Mesenchymal stem cell (in vitro differentiated cells and primary cell): ENCODE measurements at regions not wholly inside any gene's neighbourhood (a gene's known extent, or its start where the extent isn't known, plus 50 kb on each side); places are given as distances from the start of the nearest gene placed in this dataset.

Source experiments
- DNase-seq: peaks from one replicate; pipeline ENCODE4 v3.0.0-alpha.2; 2013
- H2AFZ ChIP-seq: one replicate; pipeline ENCODE4 v1.6.1; 2013; ENCODE audit warnings: low read depth, mild to moderate bottlenecking, control low read depth, inconsistent platforms, low read length, moderate library complexity
- H2AK5ac ChIP-seq: 2 replicates; pipeline ENCODE4 v1.6.1; 2013; ENCODE audit warnings: low read length, moderate library complexity, mild to moderate bottlenecking, inconsistent platforms; ENCODE audit not compliant: severe bottlenecking
- H2BK120ac ChIP-seq: one replicate; pipeline ENCODE4 v1.6.1; 2013; ENCODE audit warnings: low read depth, mild to moderate bottlenecking, inconsistent platforms, low read length, moderate library complexity
- H2BK12ac ChIP-seq, 2 experiments: one replicate each; pipeline ENCODE4 v1.6.1; 2013; ENCODE audit warnings: inconsistent platforms in 2 of 2, low read length in 2 of 2, mild to moderate bottlenecking in 2 of 2, moderate library complexity in 2 of 2, control low read depth in 1 of 2
- H2BK15ac ChIP-seq: one replicate; pipeline ENCODE4 v1.6.1; 2013; ENCODE audit warnings: mild to moderate bottlenecking, low read depth, inconsistent platforms; ENCODE audit not compliant: poor library complexity, severe bottlenecking
- H2BK5ac ChIP-seq: 2 replicates; pipeline ENCODE4 v1.6.1; 2013; ENCODE audit warnings: low read depth, mild to moderate bottlenecking, low read length, control low read depth, inconsistent platforms; ENCODE audit not compliant: poor library complexity, severe bottlenecking
- H3K14ac ChIP-seq, 2 experiments: one replicate each; pipeline ENCODE4 v1.6.1; 2013; ENCODE audit warnings: inconsistent platforms in 2 of 2, low read length in 2 of 2, control low read depth in 1 of 2, mild to moderate bottlenecking in 1 of 2, moderate library complexity in 1 of 2
- H3K18ac ChIP-seq, 2 experiments: one replicate each; pipeline ENCODE4 v1.6.1; 2013; ENCODE audit warnings: inconsistent platforms in 2 of 2, low read length in 2 of 2, control low read depth in 1 of 2, low read depth in 1 of 2, mild to moderate bottlenecking in 1 of 2
- H3K23ac ChIP-seq, 2 experiments: one replicate each; pipeline ENCODE4 v1.6.1; 2013; ENCODE audit warnings: inconsistent platforms in 2 of 2, low read length in 2 of 2, mild to moderate bottlenecking in 2 of 2, moderate library complexity in 2 of 2, control low read depth in 1 of 2
- H3K27ac ChIP-seq: 2 replicates; pipeline ENCODE4 v1.5.1; 2013; ENCODE audit warnings: mild to moderate bottlenecking, moderate library complexity, low read length, control low read depth, inconsistent platforms; ENCODE audit not compliant: poor library complexity, severe bottlenecking
- H3K27me3 ChIP-seq, 2 experiments: 2 replicates each; pipeline versions ENCODE4 v1.6.1 to v1.7.0; 2013; ENCODE audit warnings: low read length in 2 of 2, mild to moderate bottlenecking in 2 of 2, moderate library complexity in 2 of 2, control low read depth in 1 of 2, inconsistent platforms in 1 of 2; ENCODE audit not compliant: control insufficient read depth in 1 of 2, insufficient read depth in 1 of 2
- H3K36me3 ChIP-seq, 2 experiments: 2 replicates each; pipeline versions ENCODE4 v1.6.1 to v1.7.0; 2013; ENCODE audit warnings: low read length in 2 of 2, control low read depth in 1 of 2, inconsistent platforms in 1 of 2, low read depth in 1 of 2, mild to moderate bottlenecking in 1 of 2; ENCODE audit not compliant: insufficient read depth in 2 of 2, control insufficient read depth in 1 of 2
- H3K4ac ChIP-seq, 2 experiments: one replicate each; pipeline ENCODE4 v1.6.1; 2013; ENCODE audit warnings: inconsistent platforms in 2 of 2, low read length in 2 of 2, mild to moderate bottlenecking in 2 of 2, moderate library complexity in 2 of 2, control low read depth in 1 of 2, low read depth in 1 of 2
- H3K4me1 ChIP-seq: 2 replicates; pipeline ENCODE4 v1.6.1; 2013; ENCODE audit warnings: low read depth, low read length, control low read depth; ENCODE audit not compliant: control insufficient read depth, insufficient read depth
- H3K4me2 ChIP-seq: 2 replicates; pipeline ENCODE4 v1.6.1; 2013; ENCODE audit warnings: low read length, mild to moderate bottlenecking, inconsistent platforms; ENCODE audit not compliant: poor library complexity, severe bottlenecking
- H3K4me3 ChIP-seq, 2 experiments: 2 replicates each; pipeline versions ENCODE4 v1.5.1 to v1.7.0; 2013; ENCODE audit warnings: low read length in 2 of 2, mild to moderate bottlenecking in 2 of 2, control low read depth in 1 of 2, low read depth in 1 of 2; ENCODE audit not compliant: insufficient read depth in 1 of 2
- H3K79me1 ChIP-seq: replicated peaks from 2 replicates; pipeline ENCODE4 v1.6.1; 2013; ENCODE audit warnings: mild to moderate bottlenecking, control low read depth, low read length, inconsistent platforms; ENCODE audit not compliant: poor library complexity, severe bottlenecking
- H3K9ac ChIP-seq: 2 replicates; pipeline ENCODE4 v1.7.0; 2013; ENCODE audit warnings: mild to moderate bottlenecking, low read length, moderate library complexity
- H3K9me3 ChIP-seq: 2 replicates; pipeline ENCODE4 v1.7.0; 2013; ENCODE audit warnings: mild to moderate bottlenecking, low read length; ENCODE audit not compliant: control insufficient read depth
- H4K8ac ChIP-seq: one replicate; pipeline ENCODE4 v1.6.1; 2013; ENCODE audit warnings: inconsistent platforms, mild to moderate bottlenecking, low read length, moderate library complexity
- H4K91ac ChIP-seq: one replicate; pipeline ENCODE4 v1.6.1; 2013; ENCODE audit warnings: mild to moderate bottlenecking, low read length, inconsistent platforms
- WGBS: methylation state at CpG from one replicate; pipeline ENCODE4 v1.1.7; 2013; ENCODE audit warnings: mixed read lengths; 5-methylcytosine and 5-hydroxymethylcytosine counted together

GRCh38 chr6:165930668-165931214 lies 236.9 kb downstream of the TBXT start:
- no peak overlapping the region for H2AFZ ChIP-seq
- no peaks in the 10 kb centered on the region for H3K79me1 ChIP-seq
- no peak overlapping the region for H3K9ac ChIP-seq
- H3K14ac ChIP-seq, result peak overlapping the region in 1 of 2 experiments; percentile 26
- no peak overlapping the region for H3K4me2 ChIP-seq
- no peaks in the 10 kb centered on the region for H3K9me3 ChIP-seq
- H2BK15ac ChIP-seq, result no peak overlapping the region
- H4K8ac ChIP-seq, result no peak overlapping the region
- H3K27me3 ChIP-seq, result peaks cover 0 to 4% of the 10 kb centered on the region in 2 experiments
- no peak overlapping the region for H2BK5ac ChIP-seq
- no peak overlapping the region for H3K27ac ChIP-seq
- DNase-seq, result no peak
- H3K36me3 ChIP-seq, result no peaks in the 10 kb centered on the region
- H2AK5ac ChIP-seq, result no peak overlapping the region
- 90% methylated on average over 18 of the region's 18 CpGs for WGBS
- no peaks in the 10 kb centered on the region for H3K4me1 ChIP-seq
- no peak overlapping the region for H2BK12ac ChIP-seq
- no peak overlapping the region for H4K91ac ChIP-seq
- H3K23ac ChIP-seq, result no peak overlapping the region
- H2BK120ac ChIP-seq, result no peak overlapping the region
- H3K4me3 ChIP-seq, result no peak overlapping the region
- H3K4ac ChIP-seq, result no peak overlapping the region
- no peak overlapping the region for H3K18ac ChIP-seq

GRCh38 chr6:165929607-165930006 lies 238.0 kb downstream of the TBXT start:
- Histone ChIP-seq H3K23ac (no peak overlapping the region), H4K8ac (no peak overlapping the region), H3K4me2 (no peak overlapping the region), H3K9me3 (no peaks in the 10 kb centered on the region), H3K18ac (no peak overlapping the region), H3K14ac (no peak overlapping the region), H2BK5ac (no peak overlapping the region), H3K4ac (no peak overlapping the region), H3K27ac (no peak overlapping the region), H3K79me1 (no peaks in the 10 kb centered on the region), H3K4me1 (no peaks in the 10 kb centered on the region), H3K4me3 (no peak overlapping the region), H3K9ac (no peak overlapping the region), H3K27me3 (peaks cover 0 to 4% of the 10 kb centered on the region in 2 experiments), H2BK120ac (no peak overlapping the region), H2AK5ac (no peak overlapping the region), H3K36me3 (no peaks in the 10 kb centered on the region), H4K91ac (no peak overlapping the region), H2AFZ (no peak overlapping the region), H2BK15ac (no peak overlapping the region), H2BK12ac (no peak overlapping the region)
- WGBS, result 93% methylated on average over 8 of the region's 8 CpGs
- no peak for DNase-seq

DNA sequence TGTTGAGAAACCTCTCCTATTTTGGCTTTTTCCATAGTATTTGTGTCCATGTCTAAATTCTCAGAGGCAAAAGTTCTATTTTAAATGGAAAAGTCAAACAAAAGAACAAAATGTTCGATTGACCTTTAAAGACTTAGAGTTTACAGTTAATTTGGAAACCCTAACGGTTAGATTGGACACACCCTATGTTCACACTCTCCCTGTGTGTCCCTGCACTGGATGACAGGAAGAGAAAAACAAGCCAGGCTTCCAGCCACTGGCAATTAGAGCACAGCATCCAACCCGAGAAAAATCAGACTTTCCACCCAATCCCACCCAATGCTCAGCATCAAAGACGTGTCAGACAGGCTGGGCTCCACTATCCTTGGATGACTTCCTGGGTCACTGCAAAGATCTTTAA lies 241.3 kb downstream of the TBXT start:
- Histone ChIP-seq H3K4me1 (peaks cover 6% of the 10 kb centered on the region), H3K27ac (no peak overlapping the region), H2BK120ac (no peak overlapping the region), H2AFZ (no peak overlapping the region), H2AK5ac (no peak overlapping the region), H3K79me1 (no peaks in the 10 kb centered on the region), H2BK5ac (no peak overlapping the region), H3K14ac (no peak overlapping the region), H3K9me3 (no peaks in the 10 kb centered on the region), H3K4ac (no peak overlapping the region), H3K27me3 (no peaks in the 10 kb centered on the region), H2BK15ac (no peak overlapping the region), H3K18ac (no peak overlapping the region), H3K9ac (no peak overlapping the region), H3K4me3 (no peak overlapping the region), H3K36me3 (no peaks in the 10 kb centered on the region), H4K91ac (no peak overlapping the region), H3K23ac (no peak overlapping the region), H4K8ac (no peak overlapping the region), H3K4me2 (no peak overlapping the region), H2BK12ac (no peak overlapping the region)
- WGBS, result 77% methylated on average over 2 of the region's 4 CpGs
- no peak for DNase-seq

DNA sequence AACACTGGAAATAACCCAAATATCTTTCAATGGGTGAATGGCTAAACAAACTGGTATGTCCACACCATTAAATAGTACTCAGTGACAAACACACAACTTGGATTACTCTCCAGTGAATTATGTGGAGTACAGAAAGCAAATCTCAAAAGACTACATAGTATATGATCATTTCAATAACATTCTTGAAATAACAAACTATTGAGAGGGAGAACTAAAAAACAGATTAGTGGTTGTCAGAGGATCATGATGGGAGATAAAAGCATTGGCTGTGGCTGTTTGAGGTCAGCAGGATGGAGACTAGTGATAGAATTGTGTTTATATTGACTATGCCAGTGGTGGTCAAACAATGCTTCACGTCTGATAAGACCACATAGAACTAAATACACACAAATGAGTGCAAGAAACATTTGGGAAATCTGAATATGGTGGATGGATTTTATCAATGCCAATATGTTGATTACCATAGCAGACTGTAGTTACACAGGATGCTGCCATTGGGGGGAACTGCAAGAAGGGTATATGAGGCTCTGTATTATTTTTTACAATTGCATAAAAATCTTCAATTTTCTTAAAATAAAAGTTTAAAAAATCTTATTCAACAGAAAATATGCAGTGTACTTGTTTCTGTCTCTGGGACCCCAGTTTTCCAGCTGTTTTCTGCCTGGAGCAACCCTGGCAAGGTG lies 242.0 kb downstream of the TBXT start:
- Histone ChIP-seq H2BK5ac (no peak overlapping the region), H4K8ac (no peak overlapping the region), H3K18ac (no peak overlapping the region), H3K9ac (no peak overlapping the region), H3K9me3 (no peaks in the 10 kb centered on the region), H2BK12ac (no peak overlapping the region), H4K91ac (no peak overlapping the region), H2BK120ac (no peak overlapping the region), H2AFZ (no peak overlapping the region), H3K27ac (no peak overlapping the region), H2AK5ac (no peak overlapping the region), H3K36me3 (no peaks in the 10 kb centered on the region), H3K4me3 (no peak overlapping the region), H2BK15ac (no peak overlapping the region), H3K23ac (no peak overlapping the region), H3K14ac (no peak overlapping the region), H3K4ac (no peak overlapping the region), H3K79me1 (no peaks in the 10 kb centered on the region), H3K27me3 (no peaks in the 10 kb centered on the region), H3K4me1 (peaks cover 6% of the 10 kb centered on the region), H3K4me2 (no peak overlapping the region)
- no peak for DNase-seq
- WGBS, result no CpG with 5 or more reads among the region's 1 CpG
